Common myeloid progenitor, CD34-positive (primary cell): ENCODE measurements at regions not wholly inside any gene's neighbourhood (a gene's known extent, or its start where the extent isn't known, plus 50 kb on each side); places are given as distances from the start of the nearest gene placed in this dataset.

Source experiments
- CTCF ChIA-PET: fragments of 350-600 bp; sonication (Branson Sonifier 250); formaldehyde crosslinking; loops from one replicate; lab custom pipeline; 2021; ENCODE audit warnings: antibody characterized with exemption; lab: Charles Lee
- POLR2A ChIA-PET: fragments of 350-600 bp; sonication (Branson Sonifier 250); formaldehyde crosslinking; loops from one replicate; lab custom pipeline; 2021; ENCODE audit warnings: antibody characterized with exemption; lab: Charles Lee
- DNase-seq, 3 donors: peaks; one replicate each; pipeline versions ENCODE4 v3.0.0 to v3.0.0-alpha.2; 2013
- H3K27ac ChIP-seq, 2 experiments: 1 replicate in 1 of 2; 2 replicates in 1 of 2; pipeline ENCODE4 v1.7.0; 2013; ENCODE audit warnings: inconsistent platforms in 2 of 2, low read length in 2 of 2, mild to moderate bottlenecking in 2 of 2, low read depth in 1 of 2, moderate library complexity in 1 of 2; ENCODE audit not compliant: severe bottlenecking in 2 of 2, insufficient read depth in 1 of 2, poor library complexity in 1 of 2
- H3K27me3 ChIP-seq, 5 experiments: replicated peaks in 2 of 5; 1 replicate in 3 of 5; 2 replicates in 2 of 5; pipeline versions ENCODE4 v1.6.1 to v1.7.0; 2013; ENCODE audit warnings: low read length in 4 of 5, mild to moderate bottlenecking in 2 of 5, moderate library complexity in 2 of 5, inconsistent platforms in 1 of 5; ENCODE audit not compliant: insufficient read depth in 5 of 5, control insufficient read depth in 4 of 5
- H3K36me3 ChIP-seq, 4 experiments: 1 replicate in 2 of 4; 2 replicates in 2 of 4; pipeline versions ENCODE4 v1.6.1 to v1.7.0; 2013; ENCODE audit warnings: low read length in 3 of 4, control low read depth in 1 of 4, mild to moderate bottlenecking in 1 of 4; ENCODE audit not compliant: control insufficient read depth in 4 of 4, insufficient read depth in 4 of 4
- H3K4me1 ChIP-seq, 4 experiments: 1 replicate in 3 of 4; 2 replicates in 1 of 4; pipeline versions ENCODE4 v1.6.1 to v1.7.1; 2013; ENCODE audit warnings: low read length in 3 of 4, mild to moderate bottlenecking in 3 of 4, control low read depth in 1 of 4, inconsistent platforms in 1 of 4, moderate library complexity in 1 of 4; ENCODE audit not compliant: control insufficient read depth in 4 of 4, insufficient read depth in 4 of 4; ENCODE audit errors: control extremely low read depth in 1 of 4
- H3K4me3 ChIP-seq, 7 experiments: 1 replicate in 4 of 7; 2 replicates in 3 of 7; pipeline versions ENCODE4 v1.5.1 to v1.7.0; 2013; ENCODE audit warnings: mild to moderate bottlenecking in 7 of 7, low read length in 6 of 7, moderate library complexity in 6 of 7, inconsistent platforms in 2 of 7, low read depth in 2 of 7, control low read depth in 1 of 7; ENCODE audit not compliant: insufficient read depth in 4 of 7, control insufficient read depth in 1 of 7; ENCODE audit errors: extremely low read depth in 1 of 7
- H3K9me3 ChIP-seq, 5 experiments: 1 replicate in 4 of 5; 2 replicates in 1 of 5; pipeline versions ENCODE4 v1.6.1 to v1.7.1; 2013; ENCODE audit warnings: low read length in 4 of 5, mild to moderate bottlenecking in 2 of 5, inconsistent platforms in 1 of 5, low read depth in 1 of 5, moderate library complexity in 1 of 5; ENCODE audit not compliant: control insufficient read depth in 4 of 5, insufficient read depth in 2 of 5; ENCODE audit errors: control extremely low read depth in 1 of 5
- WGBS: methylation state at CpG from one replicate; pipeline ENCODE4 v1.1.5; 2013; ENCODE audit not compliant: insufficient coverage; 5-methylcytosine and 5-hydroxymethylcytosine counted together

GRCh38 chr13:33933810-33934209 is 115.9 kb downstream of the RFC3 start:
- DNase-seq = no peak
- no peaks in the 10 kb centered on the region for H3K9me3 ChIP-seq
- H3K4me3 ChIP-seq = no peak overlapping the region
- POLR2A ChIA-PET = no interaction called here
- WGBS = 95% methylated on average over 2 of the region's 3 CpGs
- CTCF ChIA-PET = interaction anchor here (1.6 kb wide), 1 partner anchor 1225 kb away, joined by 3 read pairs; no protein-coding TSS in a partner anchor
- H3K36me3 ChIP-seq = no peaks in the 10 kb centered on the region
- no peaks in the 10 kb centered on the region for H3K27me3 ChIP-seq
- H3K27ac ChIP-seq = no peak overlapping the region
- no peaks in the 10 kb centered on the region for H3K4me1 ChIP-seq

- Histone ChIP-seq H3K4me1 (no peaks in the 10 kb centered on the region), H3K27me3 (no peaks in the 10 kb centered on the region), H3K9me3 (peaks cover 0 to 1% (median 0%) of the 10 kb centered on the region in 5 experiments), H3K4me3 (no peak overlapping the region), H3K27ac (no peak overlapping the region), H3K36me3 (no peaks in the 10 kb centered on the region)
- no peak for DNase-seq
- WGBS = 100% methylated on average over 2 of the region's 2 CpGs
- ChIA-PET CTCF (interaction anchor here (1.6 kb wide), 1 partner anchor 1224 kb away, joined by 3 read pairs; no protein-coding TSS in a partner anchor), POLR2A (no interaction called here)
These were observed 116.4 kb downstream of the RFC3 start for GRCh38 chr13:33934343-33934742.

GRCh38 chr13:33934951-33935371 is 117.0 kb downstream of the RFC3 start:
- Histone ChIP-seq H3K9me3 (peaks cover 0 to 2% (median 0%) of the 10 kb centered on the region in 5 experiments), H3K36me3 (peaks cover 0 to 2% (median 0%) of the 10 kb centered on the region in 4 experiments), H3K27ac (no peak overlapping the region), H3K27me3 (no peaks in the 10 kb centered on the region), H3K4me3 (no peak overlapping the region), H3K4me1 (no peaks in the 10 kb centered on the region)
- ChIA-PET POLR2A (no interaction called here), CTCF (no interaction called here)
- no peak for DNase-seq

GRCh38 chr13:33935969-33936368 is 118.0 kb downstream of the RFC3 start:
- H3K4me1 ChIP-seq = no peaks in the 10 kb centered on the region
- peaks cover 0 to 2% (median 0%) of the 10 kb centered on the region in 4 experiments for H3K36me3 ChIP-seq
- CTCF ChIA-PET = no interaction called here
- H3K27me3 ChIP-seq = no peaks in the 10 kb centered on the region
- no peak overlapping the region for H3K4me3 ChIP-seq
- H3K9me3 ChIP-seq = peaks cover 0 to 2% (median 0%) of the 10 kb centered on the region in 5 experiments
- POLR2A ChIA-PET = no interaction called here
- WGBS = 100% methylated on average over 1 of the region's 4 CpGs
- H3K27ac ChIP-seq = no peak overlapping the region
- DNase-seq = no peak

- CTCF ChIA-PET = no interaction called here
- Histone ChIP-seq H3K36me3 (peaks cover 0 to 2% (median 0%) of the 10 kb centered on the region in 4 experiments), H3K4me3 (no peak overlapping the region), H3K9me3 (peaks cover 0 to 2% (median 0%) of the 10 kb centered on the region in 5 experiments), H3K4me1 (no peaks in the 10 kb centered on the region), H3K27me3 (no peaks in the 10 kb centered on the region), H3K27ac (no peak overlapping the region)
- POLR2A ChIA-PET = no interaction called here
- DNase-seq = no peak
- WGBS = no CpG with 5 or more reads among the region's 3 CpGs
These were observed 119.6 kb downstream of the RFC3 start for GRCh38 chr13:33937373-33938098.

GRCh38 chr13:33940256-33940655 is 122.3 kb downstream of the RFC3 start:
- H3K36me3 ChIP-seq = peaks cover 0 to 2% (median 0%) of the 10 kb centered on the region in 4 experiments
- H3K27ac ChIP-seq = no peak overlapping the region
- no peaks in the 10 kb centered on the region for H3K4me1 ChIP-seq
- DNase-seq = no peak
- H3K27me3 ChIP-seq = no peaks in the 10 kb centered on the region
- peaks cover 0 to 2% (median 0%) of the 10 kb centered on the region in 5 experiments for H3K9me3 ChIP-seq
- WGBS = no CpG with 5 or more reads among the region's 1 CpG
- CTCF ChIA-PET = no interaction called here
- POLR2A ChIA-PET = no interaction called here
- no peak overlapping the region for H3K4me3 ChIP-seq

- Histone ChIP-seq H3K9me3 (peaks cover 0 to 2% (median 0%) of the 10 kb centered on the region in 5 experiments), H3K36me3 (peaks cover 0 to 2% (median 0%) of the 10 kb centered on the region in 4 experiments), H3K4me3 (no peak overlapping the region), H3K4me1 (no peaks in the 10 kb centered on the region), H3K27me3 (no peaks in the 10 kb centered on the region), H3K27ac (no peak overlapping the region)
- POLR2A ChIA-PET = no interaction called here
- DNase-seq = no peak
- WGBS = 100% methylated on average over 3 of the region's 5 CpGs
- CTCF ChIA-PET = no interaction called here
These were observed 122.9 kb downstream of the RFC3 start for GRCh38 chr13:33940898-33941297.
